K562 (cell line): ENCODE measurements at regions not wholly inside any gene's neighbourhood (a gene's known extent, or its start where the extent isn't known, plus 50 kb on each side); places are given as distances from the start of the nearest gene placed in this dataset.
"Not testable (repeated sequence)": the region's sequence is repeated elsewhere in the genome, so short reads cannot be mapped to it uniquely, and the experiment has no call there.

Source experiments
- ATAC-seq: fragments of 200-7000 bp; cut with Tn5 transposase; 3 replicates; pipeline ENCODE4 v1.9.1; 2020; ENCODE audit warnings: moderate library complexity
- BruUV-seq: library from RNA; stranded (reverse); fragments of 400-500 nt; replicated peaks from 2 replicates; lab custom pipeline; 2021; lab: Mats Ljungman, UMichigan
- CTCF ChIA-PET: fragments of 300-600 bp; formaldehyde crosslinking; extraction: SDS; loops from one replicate; lab custom pipeline; 2021; ENCODE audit warnings: low intra/inter-chr PET ratio; lab: Yijun Ruan, JAX
- POLR2A ChIA-PET: fragments of 300-600, 350-650 bp; sonication (Branson Sonifier 250); formaldehyde crosslinking; extraction: SDS; loops from one replicate; lab custom pipeline; 2021; ENCODE audit warnings: antibody characterized with exemption, inconsistent platforms; lab: Yijun Ruan, JAX
- DNase-seq, 4 experiments: peaks; one replicate each; pipeline versions ENCODE4 v3.0.0 to v3.0.0-alpha.2; 2011 to 2018; ENCODE audit warnings: low spot score in 3 of 4, mixed read lengths in 3 of 4; ENCODE audit errors: extremely low read depth in 1 of 4
- FAIRE-seq: peaks from 2 replicates; lab custom pipeline; 2011; peaks lifted over from hg19 to GRCh38; lab: Jason Lieb, UNC
- H2AFZ ChIP-seq: 2 replicates; pipeline ENCODE4 v1.6.0; 2011; ENCODE audit warnings: low read depth, low read length, control low read depth, inconsistent platforms
- H3K27ac ChIP-seq: fragments of 200-600 bp; 3 replicates; pipeline ENCODE4 v1.8.0; 2011; ENCODE audit warnings: low read depth, mild to moderate bottlenecking, control low read depth, inconsistent platforms, low read length, moderate library complexity, mixed read lengths; ENCODE audit errors: extremely low read depth
- H3K27me3 ChIP-seq, 2 experiments: fragments of 300-600 bp in 1 of 2; 2 replicates in 1 of 2; 3 replicates in 1 of 2; pipeline versions ENCODE4 v1.6.0 to v1.8.0; 2011; ENCODE audit warnings: inconsistent platforms in 2 of 2, low read length in 2 of 2, mild to moderate bottlenecking in 1 of 2, mixed read lengths in 1 of 2, moderate library complexity in 1 of 2; ENCODE audit not compliant: control insufficient read depth in 2 of 2, insufficient read depth in 2 of 2
- H3K36me3 ChIP-seq: fragments of 300-600 bp; 3 replicates; pipeline ENCODE4 v1.8.0; 2011; ENCODE audit warnings: mild to moderate bottlenecking, low read length, inconsistent platforms; ENCODE audit not compliant: control insufficient read depth, insufficient read depth
- H3K4me1 ChIP-seq, 2 experiments: fragments of 200-600 bp in 1 of 2; replicated peaks in 1 of 2; 2 replicates in 1 of 2; 3 replicates in 1 of 2; pipeline versions ENCODE4 v1.5.1 to v1.8.0; 2011; ENCODE audit warnings: inconsistent platforms in 2 of 2, low read length in 2 of 2, mild to moderate bottlenecking in 1 of 2, mixed read lengths in 1 of 2, moderate library complexity in 1 of 2; ENCODE audit not compliant: control insufficient read depth in 2 of 2, insufficient read depth in 2 of 2
- H3K4me2 ChIP-seq: 2 replicates; pipeline ENCODE4 v1.6.1; 2011; ENCODE audit warnings: low read length, control low read depth, inconsistent platforms, mixed read lengths; ENCODE audit not compliant: insufficient read depth
- H3K4me3 ChIP-seq: fragments of 200-600 bp; sonication (generic), shearing (Covaris generic); 2 replicates; pipeline ENCODE4 v1.5.1; 2016; ENCODE audit warnings: control low read depth, inconsistent platforms
- H3K79me2 ChIP-seq: fragments of 200-600 bp; 3 replicates; pipeline ENCODE4 v1.8.0; 2011; ENCODE audit warnings: low read length, inconsistent platforms; ENCODE audit not compliant: control insufficient read depth, insufficient read depth
- H3K9ac ChIP-seq, 2 experiments: 2 replicates each; pipeline versions ENCODE4 v1.6.0 to v1.6.1; 2011; ENCODE audit warnings: low read depth in 2 of 2, low read length in 2 of 2, control low read depth in 1 of 2, inconsistent platforms in 1 of 2, mild to moderate bottlenecking in 1 of 2, mixed read lengths in 1 of 2; ENCODE audit not compliant: insufficient read depth in 1 of 2
- H3K9me1 ChIP-seq: one replicate; pipeline ENCODE4 v1.6.0; 2011; ENCODE audit warnings: inconsistent platforms, mild to moderate bottlenecking, low read length, moderate library complexity; ENCODE audit not compliant: control insufficient read depth, insufficient read depth
- H3K9me3 ChIP-seq: replicated peaks from 2 replicates; pipeline ENCODE4 v1.5.1; 2011; ENCODE audit warnings: low read depth, low read length, inconsistent platforms; ENCODE audit not compliant: control insufficient read depth, insufficient read depth
- H4K20me1 ChIP-seq: replicated peaks from 2 replicates; pipeline ENCODE4 v1.6.1; 2011; ENCODE audit warnings: low read length, inconsistent platforms, mixed read lengths; ENCODE audit not compliant: control insufficient read depth, insufficient read depth
- CEBPB ChIP-seq: fragments of 450-650 bp; IDR thresholded peaks from 2 replicates; pipeline ENCODE4 v1.6.1; 2016; ENCODE audit warnings: missing genetic modification characterization, missing compliant biosample characterization
- WGBS: fragments of 100-300 bp; shearing (Covaris generic); methylation state at CpG from one replicate; pipeline ENCODE4 v1.1.6; 2016; ENCODE audit warnings: low coverage, mixed read lengths; ENCODE audit not compliant: insufficient coverage; ENCODE audit errors: missing lambda C conversion rate; 5-methylcytosine and 5-hydroxymethylcytosine counted together
- in situ Hi-C: fragments of 300-500 bp; cut with MboI; formaldehyde crosslinking; loops from 4 replicates; pipeline ENCODE4 v1.15.0; 2018; ENCODE audit warnings: inconsistent platforms, mixed read lengths
- intact Hi-C: fragments of 100-400 bp; cut with micrococcal nuclease; formaldehyde crosslinking; loops from 2 replicates; pipeline ENCODE4 v1.14.2; 2022

DNA sequence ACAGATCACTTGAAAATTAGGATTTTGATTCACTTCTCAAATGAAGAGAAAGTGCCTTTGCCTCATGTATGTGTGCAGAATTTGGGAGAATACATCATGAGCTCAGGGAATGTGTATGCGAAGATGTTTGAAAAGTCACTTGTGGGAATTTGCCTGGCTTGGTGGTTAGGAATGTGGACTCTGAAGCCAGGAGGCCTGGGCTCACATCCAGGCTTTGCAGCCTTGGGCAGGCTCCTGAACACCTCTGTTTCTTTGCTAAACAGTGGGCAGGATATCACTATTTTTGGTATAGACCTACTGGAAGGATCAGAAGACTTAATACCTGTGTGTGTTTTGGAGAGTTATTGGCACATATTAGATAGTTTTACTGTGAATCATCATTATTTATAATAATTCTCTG is 295.0 kb upstream of the PLGLB2 start:
- H4K20me1 ChIP-seq, H3K9me3 ChIP-seq, H3K9ac ChIP-seq, H3K36me3 ChIP-seq, CTCF ChIA-PET, H3K9me1 ChIP-seq, H3K27ac ChIP-seq, in situ Hi-C loops, POLR2A ChIA-PET, H3K27me3 ChIP-seq, ATAC-seq, H2AFZ ChIP-seq, FAIRE-seq, H3K4me2 ChIP-seq, H3K4me3 ChIP-seq, H3K4me1 ChIP-seq, DNase-seq, intact Hi-C loops, BruUV-seq: not testable (repeated sequence)
- no CpG with 5 or more reads among the region's 1 CpG for WGBS
- H3K79me2 ChIP-seq = peaks cover 19% of the 10 kb centered on the region

DNA sequence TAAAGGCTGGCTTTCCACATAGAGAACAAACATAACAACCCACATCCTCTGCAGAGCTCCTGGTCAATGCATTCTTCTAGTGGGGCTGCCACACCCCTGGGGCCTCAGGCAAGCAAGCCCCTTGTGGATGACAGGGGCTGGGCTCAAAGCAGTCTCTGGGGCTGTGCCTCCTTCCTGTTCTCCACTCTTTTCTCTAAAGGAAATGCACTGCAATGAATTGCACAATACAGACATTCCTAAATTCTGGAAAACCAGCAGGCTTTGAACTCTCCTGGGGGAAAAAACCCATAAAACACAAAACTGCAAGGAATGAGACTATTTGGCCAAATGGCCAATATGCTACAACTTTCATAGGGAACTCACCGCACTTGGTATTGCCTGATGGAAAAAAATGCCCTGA is 293.9 kb upstream of the PLGLB2 start:
- ATAC-seq = peak; percentile 22; the same call in 1 of the 3 replicates
- DNase-seq = peak in 1 of 4 experiments; percentile 22
- H4K20me1 ChIP-seq, H3K4me1 ChIP-seq, H3K36me3 ChIP-seq, POLR2A ChIA-PET, intact Hi-C loops, H3K4me3 ChIP-seq, H3K9me3 ChIP-seq, H3K4me2 ChIP-seq, H3K27me3 ChIP-seq, H3K9me1 ChIP-seq, CTCF ChIA-PET, in situ Hi-C loops, H2AFZ ChIP-seq, FAIRE-seq, BruUV-seq, H3K27ac ChIP-seq: not testable (repeated sequence)
- TF ChIP-seq CEBPB (tag) = peak; percentile 35; the same call in 1 of the 2 replicates
- WGBS = 43% methylated on average over 1 of the region's 1 CpG
- Histone ChIP-seq H3K9ac (peak overlapping the region in 1 of 2 experiments; percentile 25; a peak in 1 of 4 replicates), H3K79me2 (peaks cover 28% of the 10 kb centered on the region)

DNA sequence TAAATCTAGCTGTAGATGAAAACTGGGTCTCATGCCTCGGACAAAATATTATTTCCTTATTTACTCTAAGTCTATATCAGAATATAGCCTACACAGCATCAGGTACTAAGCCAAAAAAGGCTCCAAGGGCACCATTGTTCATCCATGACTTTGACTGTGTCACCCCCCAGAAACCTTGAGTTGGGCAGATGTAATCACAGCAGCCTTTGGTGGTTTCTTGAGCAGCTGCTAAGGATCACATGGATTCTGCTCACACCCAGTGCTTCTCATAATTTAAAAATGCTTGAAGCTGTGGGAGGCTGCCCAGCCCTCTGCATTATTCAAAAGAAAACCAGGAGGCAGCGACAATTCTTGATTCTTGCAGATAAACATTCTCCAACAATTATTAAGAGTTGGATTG is 293.5 kb upstream of the PLGLB2 start:
- H4K20me1 ChIP-seq, BruUV-seq, H3K9me1 ChIP-seq, H3K4me1 ChIP-seq, H3K4me3 ChIP-seq, CTCF ChIA-PET, H3K36me3 ChIP-seq, POLR2A ChIA-PET, H3K27me3 ChIP-seq, H2AFZ ChIP-seq, FAIRE-seq, ATAC-seq, intact Hi-C loops, in situ Hi-C loops, H3K9me3 ChIP-seq: not testable (repeated sequence)
- peak in 1 of 4 experiments; percentile 3 for DNase-seq
- Histone ChIP-seq H3K9ac (peak overlapping the region in 1 of 2 experiments; percentile 25; a peak in 1 of 4 replicates), H3K4me2 (peak overlapping the region; percentile 32; the same call in 1 of the 2 replicates), H3K27ac (peak overlapping the region; percentile 62), H3K79me2 (peaks cover 32% of the 10 kb centered on the region)
- WGBS = 73% methylated on average over 1 of the region's 2 CpGs
